ENCODE measurements at regions not wholly inside any gene's neighbourhood (a gene's known extent, or its start where the extent isn't known, plus 50 kb on each side); places are given as distances from the start of the nearest gene placed in this dataset.

- peak overlapping the region in 1 of 2 experiments; percentile 87; a peak in 2 of 4 replicates for H3K9ac ChIP-seq (ENCODE audit: insufficient read depth in 1 of 2, low read depth in 2 of 2, low read length in 2 of 2)
- peak overlapping the region; percentile 97; the same call in 1 of the 2 replicates for H3K4me2 ChIP-seq (ENCODE audit: insufficient read depth, low read length)
- no peaks in the 10 kb centered on the region for H3K9me1 ChIP-seq (ENCODE audit: control insufficient read depth, insufficient read depth, low read length)
- ChIA-PET POLR2A (interaction anchor here (2.0 kb wide), 1 partner anchor 15 kb away, joined by 4 read pairs; no protein-coding TSS in a partner anchor), CTCF (ENCODE audit: low intra/inter-chr PET ratio) (no interaction called here)
- no TSS peak for BruUV-seq (replicated peaks)
- DNase-seq (ENCODE audit: extremely low read depth in 1 of 4, low spot score in 3 of 4) (peak in 2 of 4 experiments; percentile 10 to 48), ATAC-seq (peak; percentile 68), FAIRE-seq (peak; percentile 35)
- H4K20me1 ChIP-seq (replicated peaks; ENCODE audit: control insufficient read depth, insufficient read depth, low read length): no peaks in the 10 kb centered on the region
- H3K27ac ChIP-seq (ENCODE audit: extremely low read depth, low read depth, low read length): peak overlapping the region; percentile 89
- no peaks in the 10 kb centered on the region for H3K27me3 ChIP-seq (ENCODE audit: control insufficient read depth in 2 of 2, insufficient read depth in 2 of 2, low read length in 2 of 2)
- peaks cover 3 to 5% of the 10 kb centered on the region in 2 experiments; a peak in 2 of 5 replicates for H3K4me1 ChIP-seq (replicated peaks in 1 of 2; ENCODE audit: control insufficient read depth in 2 of 2, insufficient read depth in 2 of 2, low read length in 2 of 2)
- H2AFZ ChIP-seq (ENCODE audit: low read depth, low read length): peak overlapping the region; percentile 95
- H3K4me3 ChIP-seq: no peak overlapping the region
- TF ChIP-seq, protein P1, sequence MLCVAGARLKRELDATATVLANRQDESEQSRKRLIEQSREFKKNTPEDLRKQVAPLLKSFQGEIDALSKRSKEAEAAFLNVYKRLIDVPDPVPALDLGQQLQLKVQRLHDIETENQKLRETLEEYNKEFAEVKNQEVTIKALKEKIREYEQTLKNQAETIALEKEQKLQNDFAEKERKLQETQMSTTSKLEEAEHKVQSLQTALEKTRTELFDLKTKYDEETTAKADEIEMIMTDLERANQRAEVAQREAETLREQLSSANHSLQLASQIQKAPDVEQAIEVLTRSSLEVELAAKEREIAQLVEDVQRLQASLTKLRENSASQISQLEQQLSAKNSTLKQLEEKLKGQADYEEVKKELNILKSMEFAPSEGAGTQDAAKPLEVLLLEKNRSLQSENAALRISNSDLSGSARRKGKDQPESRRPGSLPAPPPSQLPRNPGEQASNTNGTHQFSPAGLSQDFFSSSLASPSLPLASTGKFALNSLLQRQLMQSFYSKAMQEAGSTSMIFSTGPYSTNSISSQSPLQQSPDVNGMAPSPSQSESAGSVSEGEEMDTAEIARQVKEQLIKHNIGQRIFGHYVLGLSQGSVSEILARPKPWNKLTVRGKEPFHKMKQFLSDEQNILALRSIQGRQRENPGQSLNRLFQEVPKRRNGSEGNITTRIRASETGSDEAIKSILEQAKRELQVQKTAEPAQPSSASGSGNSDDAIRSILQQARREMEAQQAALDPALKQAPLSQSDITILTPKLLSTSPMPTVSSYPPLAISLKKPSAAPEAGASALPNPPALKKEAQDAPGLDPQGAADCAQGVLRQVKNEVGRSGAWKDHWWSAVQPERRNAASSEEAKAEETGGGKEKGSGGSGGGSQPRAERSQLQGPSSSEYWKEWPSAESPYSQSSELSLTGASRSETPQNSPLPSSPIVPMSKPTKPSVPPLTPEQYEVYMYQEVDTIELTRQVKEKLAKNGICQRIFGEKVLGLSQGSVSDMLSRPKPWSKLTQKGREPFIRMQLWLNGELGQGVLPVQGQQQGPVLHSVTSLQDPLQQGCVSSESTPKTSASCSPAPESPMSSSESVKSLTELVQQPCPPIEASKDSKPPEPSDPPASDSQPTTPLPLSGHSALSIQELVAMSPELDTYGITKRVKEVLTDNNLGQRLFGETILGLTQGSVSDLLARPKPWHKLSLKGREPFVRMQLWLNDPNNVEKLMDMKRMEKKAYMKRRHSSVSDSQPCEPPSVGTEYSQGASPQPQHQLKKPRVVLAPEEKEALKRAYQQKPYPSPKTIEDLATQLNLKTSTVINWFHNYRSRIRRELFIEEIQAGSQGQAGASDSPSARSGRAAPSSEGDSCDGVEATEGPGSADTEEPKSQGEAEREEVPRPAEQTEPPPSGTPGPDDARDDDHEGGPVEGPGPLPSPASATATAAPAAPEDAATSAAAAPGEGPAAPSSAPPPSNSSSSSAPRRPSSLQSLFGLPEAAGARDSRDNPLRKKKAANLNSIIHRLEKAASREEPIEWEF (CRISPR knock-in tag; IDR thresholded peaks at IDR 0.05): 0 out of 2 replicates have a peak, but pooled peaks have one; percentile 30
- no peak for TF ChIP-seq RFX5 (IDR thresholded peaks at IDR 0.05; ENCODE audit: low read depth, low read length)
- no peak for TF ChIP-seq FIP1L1 (IDR thresholded peaks at IDR 0.05; ENCODE audit: low read depth, low read length, poor library complexity, severe bottlenecking)
- TF ChIP-seq EP400 (IDR thresholded peaks at IDR 0.05): no peak; the same call in 1 of the 2 replicates
- TF ChIP-seq ZZZ3 (IDR thresholded peaks at IDR 0.05): no peak
- no peak for TF ChIP-seq ZNF589 (CRISPR knock-in tag; IDR thresholded peaks at IDR 0.05; ENCODE audit: low read depth)
- TF ChIP-seq, protein P2, sequence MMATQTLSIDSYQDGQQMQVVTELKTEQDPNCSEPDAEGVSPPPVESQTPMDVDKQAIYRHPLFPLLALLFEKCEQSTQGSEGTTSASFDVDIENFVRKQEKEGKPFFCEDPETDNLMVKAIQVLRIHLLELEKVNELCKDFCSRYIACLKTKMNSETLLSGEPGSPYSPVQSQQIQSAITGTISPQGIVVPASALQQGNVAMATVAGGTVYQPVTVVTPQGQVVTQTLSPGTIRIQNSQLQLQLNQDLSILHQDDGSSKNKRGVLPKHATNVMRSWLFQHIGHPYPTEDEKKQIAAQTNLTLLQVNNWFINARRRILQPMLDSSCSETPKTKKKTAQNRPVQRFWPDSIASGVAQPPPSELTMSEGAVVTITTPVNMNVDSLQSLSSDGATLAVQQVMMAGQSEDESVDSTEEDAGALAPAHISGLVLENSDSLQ (IDR thresholded peaks at IDR 0.05): peak; percentile 75; the same call in 1 of the 2 replicates
- TF ChIP-seq KLF10 (CRISPR knock-in tag; IDR thresholded peaks at IDR 0.05): no peak
- in situ Hi-C loops (cut with MboI) (no loop called here), intact Hi-C loops (cut with micrococcal nuclease) (no loop called here)
- 14% methylated on average over 4 of the region's 4 CpGs for WGBS (ENCODE audit: insufficient coverage, low coverage, missing lambda C conversion rate)
- H3K9me3 ChIP-seq (replicated peaks; ENCODE audit: control insufficient read depth, insufficient read depth, low read depth, low read length): no peaks in the 10 kb centered on the region
- no peaks in the 10 kb centered on the region for H3K36me3 ChIP-seq (ENCODE audit: control insufficient read depth, insufficient read depth, low read length)
- peaks cover 33% of the 10 kb centered on the region for H3K79me2 ChIP-seq (ENCODE audit: control insufficient read depth, insufficient read depth, low read length)
Observed at GRCh38 chr5:85648495-85648894, 969.2 kb upstream of the COX7C start.
